ENCODE measurements at regions not wholly inside any gene's neighbourhood (a gene's known extent, or its start where the extent isn't known, plus 50 kb on each side); places are given as distances from the start of the nearest gene placed in this dataset.
A peak's percentile ranks its signal among the peaks of the same experiment; 100 is the strongest.
"Not testable (repeated sequence)": the region's sequence is repeated elsewhere in the genome, so short reads cannot be mapped to it uniquely, and the experiment has no call there.

DNA sequence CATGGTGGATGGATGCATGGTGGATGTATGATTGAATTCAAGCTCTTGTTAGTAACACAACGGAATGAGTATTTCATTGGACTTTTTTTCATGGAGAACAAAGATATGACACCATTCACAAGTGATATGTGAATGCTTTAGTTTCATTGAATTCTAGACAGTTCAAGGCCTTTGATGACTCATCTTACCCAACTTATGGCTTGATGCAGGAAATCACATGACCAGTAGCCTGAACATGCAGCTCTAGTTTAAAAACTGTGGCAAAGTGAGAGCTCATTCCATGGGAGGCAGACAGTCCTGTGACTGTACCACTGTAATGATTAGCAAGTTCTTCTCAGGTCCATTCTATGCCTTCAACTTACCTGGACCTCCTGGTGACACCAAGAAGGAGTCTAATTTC is 1239.3 kb downstream of the TYW1 start:
- DNase-seq = no peak
- H3K27me3 Mint-ChIP-seq = no peaks in the 10 kb centered on the region
- H3K4me1 Mint-ChIP-seq = no peaks in the 10 kb centered on the region
- no peak for ATAC-seq (replicated peaks)
- H3K4me3 Mint-ChIP-seq = no peak overlapping the region
- no peaks in the 10 kb centered on the region for H3K36me3 Mint-ChIP-seq
- H3K9me3 Mint-ChIP-seq = peaks cover 13 to 17% of the 10 kb centered on the region in 2 donors
- no peak overlapping the region for H3K27ac Mint-ChIP-seq

DNA sequence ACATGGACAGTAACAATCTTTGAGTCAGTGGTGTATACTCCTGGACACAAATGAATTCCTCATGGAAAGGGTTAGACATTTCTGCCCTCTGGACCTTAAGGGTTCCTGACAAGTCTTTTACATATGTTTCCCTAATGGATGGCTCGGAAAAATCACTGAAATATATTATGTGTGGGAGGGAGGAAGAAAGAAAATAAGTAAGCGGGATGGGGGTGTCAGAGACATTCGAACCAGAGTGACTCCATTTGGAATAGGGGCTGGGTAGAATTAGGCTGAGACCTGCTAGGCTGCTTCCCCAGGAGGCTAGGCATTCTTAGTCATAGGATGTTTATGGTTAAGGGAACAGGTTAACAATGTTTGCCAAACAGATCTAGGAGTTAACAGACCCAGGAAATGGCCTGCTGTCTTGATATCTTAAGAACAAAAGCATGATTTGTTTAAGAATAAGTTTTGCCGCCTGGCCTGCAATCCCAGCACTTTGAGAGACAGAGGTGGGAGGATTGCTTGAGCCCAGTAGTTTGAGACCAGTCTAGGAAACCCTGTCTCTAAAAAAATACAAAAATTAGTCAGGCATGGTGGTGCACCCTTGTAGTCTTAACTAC is 1241.7 kb downstream of the TYW1 start:
- no peaks in the 10 kb centered on the region for H3K4me1 Mint-ChIP-seq

DNA sequence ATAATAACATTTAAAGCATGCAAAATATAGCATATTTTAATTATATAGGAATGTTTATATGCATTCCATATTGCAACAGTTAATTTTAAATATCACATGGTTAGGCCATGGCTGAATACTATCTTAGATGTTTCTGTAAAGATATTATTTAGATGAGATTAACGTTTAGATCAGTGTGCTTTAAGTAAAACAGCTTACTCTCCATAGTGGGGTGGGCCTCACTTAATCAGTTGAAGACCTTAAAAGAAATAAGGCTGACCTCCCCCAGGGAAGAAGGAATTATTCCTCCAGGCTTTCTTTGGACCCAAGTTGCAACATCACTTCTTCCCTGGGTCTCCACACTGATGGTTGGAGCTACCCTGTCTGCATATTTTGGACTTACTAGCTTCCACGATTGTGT is 1246.5 kb downstream of the TYW1 start:
- H3K4me3 Mint-ChIP-seq = no peak overlapping the region
- H3K27me3 Mint-ChIP-seq = no peaks in the 10 kb centered on the region
- ATAC-seq (replicated peaks) (no peak), DNase-seq (no peak)
- H3K27ac Mint-ChIP-seq = no peak overlapping the region
- H3K4me1 Mint-ChIP-seq = no peaks in the 10 kb centered on the region
- no peaks in the 10 kb centered on the region for H3K36me3 Mint-ChIP-seq
- H3K9me3 Mint-ChIP-seq = peaks cover 15 to 19% of the 10 kb centered on the region in 2 donors

More for the DNA sequence above, 1241.7 kb downstream of the TYW1 start:
- H3K9me3 Mint-ChIP-seq = peaks cover 21 to 27% of the 10 kb centered on the region in 2 donors
- ATAC-seq (replicated peaks) (no peak), DNase-seq (no peak)
- no peak overlapping the region for H3K4me3 Mint-ChIP-seq
- H3K36me3 Mint-ChIP-seq = no peaks in the 10 kb centered on the region
- H3K27ac Mint-ChIP-seq = no peak overlapping the region
- H3K27me3 Mint-ChIP-seq = no peaks in the 10 kb centered on the region

DNA sequence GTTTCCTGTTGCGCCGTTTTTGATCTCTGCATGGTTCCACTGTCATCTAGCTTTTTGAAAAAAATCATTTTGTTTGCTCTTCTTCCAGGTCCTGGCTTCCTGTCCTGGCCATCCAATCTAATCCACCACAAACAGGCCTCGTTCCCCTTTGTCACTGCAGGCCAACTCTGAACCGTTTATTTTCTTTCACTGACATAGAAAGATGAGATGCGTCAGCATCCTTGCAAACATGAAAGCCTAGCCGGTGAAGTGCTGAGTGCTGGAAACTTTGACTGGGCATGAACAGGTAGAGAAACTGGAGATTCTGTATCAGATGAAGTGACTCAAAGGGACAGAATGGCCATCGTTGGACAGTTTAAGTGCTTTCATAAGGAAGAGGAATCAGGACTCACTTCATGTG is 1247.8 kb downstream of the TYW1 start:
- peaks cover 17 to 23% of the 10 kb centered on the region in 2 donors for H3K9me3 Mint-ChIP-seq
- no peak overlapping the region for H3K27ac Mint-ChIP-seq
- no peaks in the 10 kb centered on the region for H3K27me3 Mint-ChIP-seq
- DNase-seq (no peak), ATAC-seq (replicated peaks) (no peak)
- H3K36me3 Mint-ChIP-seq = peaks cover 0 to 2% of the 10 kb centered on the region in 2 donors
- H3K4me3 Mint-ChIP-seq = no peak overlapping the region
- H3K4me1 Mint-ChIP-seq = no peaks in the 10 kb centered on the region

DNA sequence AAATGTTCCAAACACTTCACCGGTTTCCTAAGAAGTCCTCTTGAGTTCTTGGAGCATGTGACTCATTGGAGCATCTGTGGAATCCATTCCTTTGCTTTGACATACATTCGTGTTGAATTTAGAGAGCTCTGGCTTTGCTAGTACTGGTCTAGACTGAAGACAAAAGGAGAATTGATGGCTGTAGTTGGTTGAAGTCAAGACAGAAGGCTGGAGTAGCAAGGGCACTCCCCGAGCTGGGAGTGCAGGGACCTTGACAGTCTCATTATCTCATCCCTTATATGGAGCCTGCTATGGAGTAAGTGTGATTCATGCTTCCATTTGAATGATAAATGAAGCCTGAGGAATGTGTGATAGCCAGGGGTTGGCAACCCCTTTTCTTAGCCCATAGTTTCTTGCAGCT is 1249.1 kb downstream of the TYW1 start:
- Mint-ChIP-seq H3K4me1 (no peaks in the 10 kb centered on the region), H3K9me3 (peaks cover 20 to 24% of the 10 kb centered on the region in 2 donors), H3K27me3 (no peaks in the 10 kb centered on the region), H3K27ac (no peak overlapping the region), H3K4me3 (no peak overlapping the region), H3K36me3 (peaks cover 0 to 3% of the 10 kb centered on the region in 2 donors)
- ATAC-seq (replicated peaks) (no peak), DNase-seq (no peak)

DNA sequence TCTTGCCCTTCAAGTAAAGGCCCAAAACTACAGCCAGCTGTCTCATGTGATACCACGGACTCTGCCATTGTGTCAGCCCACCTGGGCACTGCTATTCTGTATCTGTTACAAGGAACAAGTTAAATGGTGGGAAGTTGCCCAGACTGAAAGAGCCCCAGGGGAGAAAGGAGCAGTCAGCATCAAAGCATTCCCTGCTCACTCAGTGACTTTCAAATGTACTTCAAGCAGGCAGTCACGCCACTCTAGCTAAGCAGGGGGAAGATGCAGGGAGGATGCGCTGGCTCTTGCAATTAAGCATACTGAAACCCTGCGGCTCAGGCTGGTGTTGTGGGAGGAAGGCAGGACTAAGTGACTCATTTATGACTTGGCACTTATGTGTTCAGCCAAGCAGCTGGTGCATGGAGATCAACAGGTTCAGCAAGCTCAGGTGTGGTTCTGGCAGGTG is 1249.6 kb downstream of the TYW1 start:
- Mint-ChIP-seq H3K27me3 (no peaks in the 10 kb centered on the region), H3K4me3 (no peak overlapping the region), H3K36me3 (peaks cover 0 to 3% of the 10 kb centered on the region in 2 donors), H3K27ac (no peak overlapping the region), H3K9me3 (peaks cover 15 to 20% of the 10 kb centered on the region in 2 donors), H3K4me1 (no peaks in the 10 kb centered on the region)
- ATAC-seq (replicated peaks) (no peak), DNase-seq (no peak)

DNA sequence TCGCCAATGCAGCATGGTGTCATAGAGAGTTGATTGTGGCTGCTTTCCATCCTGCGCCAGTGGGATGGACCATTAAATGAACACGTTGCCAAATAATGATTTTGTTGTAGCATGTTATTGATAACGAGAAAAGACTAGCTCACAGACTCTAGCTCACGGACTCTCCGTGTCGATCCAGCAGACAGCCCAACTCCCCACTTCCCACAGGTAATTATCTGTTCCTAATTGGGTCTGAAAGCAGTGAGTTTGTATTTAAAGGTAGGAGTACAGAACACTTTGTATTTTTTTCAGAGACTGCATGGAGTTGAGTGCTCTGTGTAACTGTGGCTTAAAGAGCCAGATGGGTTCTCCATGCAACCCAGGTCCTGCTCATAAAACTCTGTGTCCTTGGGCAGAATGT is 1250.5 kb downstream of the TYW1 start:
- DNase-seq (no peak), ATAC-seq (replicated peaks) (no peak)
- no peak overlapping the region for H3K27ac Mint-ChIP-seq
- no peaks in the 10 kb centered on the region for H3K4me1 Mint-ChIP-seq
- no peaks in the 10 kb centered on the region for H3K27me3 Mint-ChIP-seq
- H3K9me3 Mint-ChIP-seq = peaks cover 13 to 18% of the 10 kb centered on the region in 2 donors
- no peak overlapping the region for H3K4me3 Mint-ChIP-seq
- H3K36me3 Mint-ChIP-seq = peaks cover 0 to 3% of the 10 kb centered on the region in 2 donors

DNA sequence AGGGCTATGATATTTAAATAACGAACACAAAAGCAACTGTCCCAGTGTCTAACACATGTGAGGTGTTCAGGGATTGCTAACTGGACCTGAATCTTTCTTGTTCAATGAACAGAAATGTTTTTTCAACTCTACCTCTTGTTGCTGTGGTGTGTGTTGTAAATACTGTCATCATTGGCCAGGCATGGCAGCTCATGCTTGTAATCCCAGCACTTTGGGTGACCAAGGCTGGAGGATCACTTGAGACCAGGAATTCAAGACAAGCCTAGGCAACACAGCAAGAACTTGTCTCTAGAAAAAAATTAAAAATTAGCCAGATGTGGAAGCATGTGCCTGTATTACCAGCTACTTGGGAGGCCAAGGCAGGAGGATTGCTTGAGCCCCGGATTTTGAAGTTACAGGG is 1250.9 kb downstream of the TYW1 start:
- Mint-ChIP-seq H3K27me3 (no peaks in the 10 kb centered on the region), H3K9me3 (peaks cover 8 to 16% of the 10 kb centered on the region in 2 donors), H3K4me1 (no peaks in the 10 kb centered on the region), H3K27ac (no peak overlapping the region), H3K36me3 (peaks cover 0 to 3% of the 10 kb centered on the region in 2 donors), H3K4me3 (no peak overlapping the region)
- ATAC-seq (replicated peaks) (no peak), DNase-seq (no peak)

DNA sequence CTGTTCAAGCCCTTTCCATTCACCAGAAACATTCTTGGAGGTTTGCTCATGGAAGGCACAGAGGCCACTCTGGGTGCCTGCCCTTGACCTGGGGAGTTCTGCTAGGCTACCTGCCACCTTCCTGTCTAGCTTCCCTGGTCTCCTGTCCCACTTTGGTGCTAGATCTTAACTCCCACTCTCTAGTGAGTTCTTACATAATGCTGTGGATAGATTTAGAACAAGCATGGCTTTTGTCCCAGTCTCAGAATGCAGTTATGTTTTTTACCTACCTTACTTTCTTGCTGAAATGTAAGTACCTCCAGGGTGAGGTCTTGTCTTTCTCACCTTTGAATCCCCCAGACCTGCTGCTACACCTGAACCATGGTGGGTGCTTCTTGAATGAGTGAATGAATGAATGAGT is 1252.3 kb downstream of the TYW1 start:
- H3K9me3 Mint-ChIP-seq = peaks cover 8 to 12% of the 10 kb centered on the region in 2 donors
- H3K4me3 Mint-ChIP-seq = no peak overlapping the region
- DNase-seq = no peak
- H3K27ac Mint-ChIP-seq = no peak overlapping the region
- H3K36me3 Mint-ChIP-seq = peaks cover 0 to 3% of the 10 kb centered on the region in 2 donors
- ATAC-seq (replicated peaks) = no peak
- no peaks in the 10 kb centered on the region for H3K4me1 Mint-ChIP-seq
- H3K27me3 Mint-ChIP-seq = no peaks in the 10 kb centered on the region

DNA sequence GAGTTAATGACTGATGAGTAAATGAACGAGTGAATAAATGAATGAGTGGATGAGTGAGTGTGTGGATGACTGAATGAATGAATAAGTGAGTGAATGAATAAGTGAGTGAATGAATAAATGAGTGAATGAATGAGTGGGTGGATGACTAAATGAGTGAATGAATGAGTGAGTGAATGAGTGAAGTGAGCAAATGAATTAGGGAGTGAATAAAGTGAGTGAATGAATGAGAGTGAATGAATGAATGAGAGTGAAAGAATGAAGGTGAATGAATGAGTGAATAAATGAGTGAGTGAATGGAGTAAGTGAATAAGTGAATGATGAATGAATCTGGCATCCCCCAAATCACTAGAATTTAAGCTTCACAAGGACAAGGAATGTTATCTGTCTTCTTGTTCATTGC is 1253.0 kb downstream of the TYW1 start:
- Mint-ChIP-seq H3K36me3 (peaks cover 0 to 3% of the 10 kb centered on the region in 2 donors), H3K4me1 (no peaks in the 10 kb centered on the region), H3K9me3 (peaks cover 8 to 11% of the 10 kb centered on the region in 2 donors), H3K4me3 (no peak overlapping the region), H3K27ac (no peak overlapping the region), H3K27me3 (no peaks in the 10 kb centered on the region)
- no peak for ATAC-seq (replicated peaks)
- DNase-seq = no peak

DNA sequence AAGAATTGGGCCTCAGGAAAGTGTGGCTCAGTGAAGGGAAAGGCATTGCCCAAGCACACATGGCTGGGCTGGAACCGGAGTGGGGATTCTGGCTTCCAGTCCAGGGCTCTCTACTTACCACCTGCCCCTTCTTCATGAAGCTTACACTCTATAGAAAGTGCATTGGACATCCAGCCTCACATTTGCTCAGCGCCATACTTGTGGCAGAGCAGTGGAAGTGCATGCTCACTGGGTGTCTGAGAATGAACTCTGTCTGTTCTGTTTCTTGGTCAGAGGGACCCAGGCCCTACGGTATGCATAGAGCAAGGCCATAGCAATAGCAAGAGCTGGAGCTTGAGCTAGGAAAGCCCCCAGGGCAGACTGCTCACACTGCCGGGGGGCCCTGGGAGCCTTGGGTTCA is 1253.5 kb downstream of the TYW1 start:
- H3K4me1 Mint-ChIP-seq = no peaks in the 10 kb centered on the region
- ATAC-seq (replicated peaks) (peak in 1 of 2 donors; percentile 25), DNase-seq (no peak)
- H3K9me3 Mint-ChIP-seq = peaks cover 8 to 15% of the 10 kb centered on the region in 2 donors
- peaks cover 0 to 3% of the 10 kb centered on the region in 2 donors for H3K36me3 Mint-ChIP-seq
- H3K27ac Mint-ChIP-seq = no peak overlapping the region
- H3K27me3 Mint-ChIP-seq = no peaks in the 10 kb centered on the region
- no peak overlapping the region for H3K4me3 Mint-ChIP-seq

DNA sequence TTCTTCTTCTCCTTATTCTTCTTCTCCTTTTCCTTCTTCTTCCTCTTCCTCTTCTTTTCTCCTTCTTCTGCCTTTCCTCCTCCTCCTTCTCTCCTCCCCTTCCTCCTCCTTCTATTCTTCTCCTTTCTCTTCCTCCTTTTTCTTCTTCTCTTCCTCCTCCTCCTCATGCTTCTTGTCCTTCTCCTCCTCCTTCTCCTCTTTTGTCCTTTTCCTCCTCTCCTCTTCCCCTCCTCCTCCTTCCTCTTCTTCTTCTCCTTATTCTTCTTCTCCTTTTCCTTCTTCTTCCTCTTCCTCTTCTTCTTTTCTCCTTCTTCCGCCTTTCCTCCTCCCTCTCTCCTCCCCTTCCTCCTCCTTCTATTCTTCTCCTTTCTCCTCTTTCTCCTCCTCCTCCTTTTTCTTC is 1258.2 kb downstream of the TYW1 start:
- not testable (repeated sequence) for H3K36me3 Mint-ChIP-seq; DNase-seq; ATAC-seq (replicated peaks); H3K9me3 Mint-ChIP-seq; H3K4me1 Mint-ChIP-seq; H3K4me3 Mint-ChIP-seq; H3K27me3 Mint-ChIP-seq; H3K27ac Mint-ChIP-seq

DNA sequence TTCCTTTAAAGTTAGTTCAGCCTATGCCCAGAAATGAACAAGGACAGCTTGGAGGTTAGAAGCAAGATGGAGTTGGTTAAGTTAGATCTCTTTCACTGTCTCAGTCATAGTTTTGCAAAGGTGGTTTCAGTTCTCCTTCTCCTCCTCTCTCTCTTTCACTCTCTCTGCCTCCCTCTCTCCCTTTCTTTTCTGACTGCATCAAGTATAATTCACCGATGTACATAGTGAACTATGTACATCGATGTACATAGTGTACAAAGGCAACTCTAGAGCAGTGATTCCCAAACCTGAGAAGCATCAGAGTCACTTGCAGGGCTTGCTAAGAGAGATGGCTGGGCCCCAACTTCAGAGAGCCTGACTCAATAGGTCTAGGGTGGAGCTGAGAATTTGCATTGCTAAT is 1259.7 kb downstream of the TYW1 start:
- Mint-ChIP-seq H3K4me3 (no peak overlapping the region), H3K36me3 (no peaks in the 10 kb centered on the region), H3K4me1 (no peaks in the 10 kb centered on the region), H3K27ac (no peak overlapping the region), H3K27me3 (no peaks in the 10 kb centered on the region), H3K9me3 (peaks cover 0 to 9% of the 10 kb centered on the region in 2 donors)
- ATAC-seq (replicated peaks) = no peak
- DNase-seq = no peak

DNA sequence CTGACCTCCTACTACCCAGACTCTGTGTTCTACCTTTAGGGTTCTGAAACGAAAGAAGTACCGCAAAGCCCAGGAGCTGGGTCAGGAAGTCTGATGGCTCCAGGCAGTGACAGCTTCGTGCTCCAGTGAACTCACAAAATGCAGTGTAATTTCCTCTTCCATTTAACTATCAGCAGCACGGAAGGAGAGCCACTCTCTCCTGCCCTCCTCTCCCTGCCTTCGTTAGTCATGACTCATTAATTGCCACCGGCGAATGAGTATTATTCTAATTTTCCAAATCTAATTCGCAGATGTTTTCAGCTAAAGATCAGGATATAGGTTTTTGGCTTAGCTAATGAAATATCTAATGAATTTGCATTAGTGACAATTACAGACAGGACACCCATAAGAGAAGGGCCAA is 1262.0 kb downstream of the TYW1 start:
- no peak for ATAC-seq (replicated peaks)
- Mint-ChIP-seq H3K27ac (no peak overlapping the region), H3K4me3 (no peak overlapping the region), H3K4me1 (no peaks in the 10 kb centered on the region), H3K27me3 (no peaks in the 10 kb centered on the region), H3K9me3 (peaks cover 6 to 9% of the 10 kb centered on the region in 2 donors), H3K36me3 (no peaks in the 10 kb centered on the region)
- DNase-seq = no peak

DNA sequence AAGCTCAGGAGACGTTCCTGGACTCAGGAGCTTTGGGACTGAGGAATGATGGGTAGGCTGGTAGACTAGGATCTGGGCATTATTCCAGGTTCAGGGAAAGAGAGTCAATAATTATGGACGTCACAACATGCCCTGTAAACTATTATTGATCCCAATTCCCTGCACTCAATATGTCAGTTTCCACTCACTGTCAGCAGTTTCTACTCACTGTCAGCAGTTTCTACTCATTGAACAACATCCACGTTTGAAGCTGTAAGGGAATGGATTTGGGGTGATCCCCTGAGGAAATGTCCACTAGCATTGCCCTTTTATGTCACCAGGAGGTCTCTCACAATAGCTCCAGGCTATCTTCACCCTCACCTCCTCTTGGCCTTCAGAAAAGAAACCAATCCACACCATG is 1268.6 kb downstream of the TYW1 start:
- no peaks in the 10 kb centered on the region for H3K4me1 Mint-ChIP-seq
- ATAC-seq (replicated peaks) (no peak), DNase-seq (no peak)
- H3K27ac Mint-ChIP-seq = no peak overlapping the region
- H3K27me3 Mint-ChIP-seq = no peaks in the 10 kb centered on the region
- peaks cover 21 to 23% of the 10 kb centered on the region in 2 donors for H3K9me3 Mint-ChIP-seq
- H3K4me3 Mint-ChIP-seq = no peak overlapping the region
- H3K36me3 Mint-ChIP-seq = no peaks in the 10 kb centered on the region

Measured in stimulated activated naive B cell treated with anti-CD40 and anti-IgM and Interleukin-4, amounts not matched to agents 10 μg/mL and 1 μg/mL and 100 μg/mL, for 72 hours (primary cell).